SK-N-SH treated with all-trans-retinoic acid at 6 μM for 48 hours (cell line): ENCODE measurements at regions not wholly inside any gene's neighbourhood (a gene's known extent, or its start where the extent isn't known, plus 50 kb on each side); places are given as distances from the start of the nearest gene placed in this dataset.
"Not testable (repeated sequence)": the region's sequence is repeated elsewhere in the genome, so short reads cannot be mapped to it uniquely, and the experiment has no call there.

Experiments
- ISL1 ChIP-seq: fragments of 250-450 bp; sonication (Bioruptor Pico); IDR thresholded peaks from 2 replicates; pipeline ENCODE4 v2.1.2; 2022; ENCODE audit warnings: mild to moderate bottlenecking, moderate library complexity
- OSR1 ChIP-seq: fragments of 250-450 bp; sonication (Bioruptor Pico); IDR thresholded peaks from 2 replicates; pipeline ENCODE4 v1.8.0; 2022; ENCODE audit warnings: moderate library complexity, mild to moderate bottlenecking, inconsistent platforms
- RARB ChIP-seq: fragments of 250-450 bp; sonication (Bioruptor Pico); IDR thresholded peaks from 2 replicates; pipeline ENCODE4 v1.8.0; 2021; ENCODE audit warnings: mild to moderate bottlenecking, moderate library complexity
- TF ChIP-seq, protein P1 (sequence below): fragments of 250-450 bp; sonication (Bioruptor Pico); IDR thresholded peaks from 2 replicates; pipeline ENCODE4 v1.5.1; 2021; ENCODE audit warnings: mild to moderate bottlenecking, moderate library complexity

DNA sequence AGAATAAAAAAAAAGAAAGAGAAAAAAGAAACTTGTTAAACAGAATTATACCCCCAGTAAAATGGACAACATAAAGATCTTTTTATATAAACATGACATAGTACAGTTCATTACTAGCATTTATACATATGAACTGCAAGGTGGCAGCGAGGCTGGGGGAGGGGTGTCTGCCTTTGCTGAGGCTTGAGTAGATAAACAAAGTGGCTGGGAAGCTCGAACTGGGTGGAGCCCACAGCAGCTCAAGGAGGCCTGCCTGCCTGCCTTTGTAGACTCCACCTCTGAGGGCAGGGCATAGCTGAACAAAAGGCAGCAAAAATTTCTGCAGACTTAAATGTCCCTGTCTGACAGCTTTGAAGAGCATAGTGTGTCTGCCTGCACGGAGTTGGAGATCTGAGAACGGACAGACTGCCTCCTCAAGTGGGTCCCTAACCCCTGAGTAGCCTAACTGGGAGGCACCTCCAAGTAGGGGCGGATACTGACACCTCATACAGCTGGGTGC, 108.9 kb upstream of the SNX7 start:
- TF ChIP-seq RARB; OSR1 (CRISPR knock-in tag); ISL1 (CRISPR knock-in tag): not testable (repeated sequence)
- TF ChIP-seq, protein P1, sequence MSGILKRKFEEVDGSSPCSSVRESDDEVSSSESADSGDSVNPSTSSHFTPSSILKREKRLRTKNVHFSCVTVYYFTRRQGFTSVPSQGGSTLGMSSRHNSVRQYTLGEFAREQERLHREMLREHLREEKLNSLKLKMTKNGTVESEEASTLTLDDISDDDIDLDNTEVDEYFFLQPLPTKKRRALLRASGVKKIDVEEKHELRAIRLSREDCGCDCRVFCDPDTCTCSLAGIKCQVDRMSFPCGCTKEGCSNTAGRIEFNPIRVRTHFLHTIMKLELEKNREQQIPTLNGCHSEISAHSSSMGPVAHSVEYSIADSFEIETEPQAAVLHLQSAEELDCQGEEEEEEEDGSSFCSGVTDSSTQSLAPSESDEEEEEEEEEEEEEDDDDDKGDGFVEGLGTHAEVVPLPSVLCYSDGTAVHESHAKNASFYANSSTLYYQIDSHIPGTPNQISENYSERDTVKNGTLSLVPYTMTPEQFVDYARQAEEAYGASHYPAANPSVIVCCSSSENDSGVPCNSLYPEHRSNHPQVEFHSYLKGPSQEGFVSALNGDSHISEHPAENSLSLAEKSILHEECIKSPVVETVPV (CRISPR knock-in tag) = not testable (repeated sequence)
